OCI-LY3 (cell line): ENCODE measurements at regions not wholly inside any gene's neighbourhood (a gene's known extent, or its start where the extent isn't known, plus 50 kb on each side); places are given as distances from the start of the nearest gene placed in this dataset.

Experiments used
- CTCF ChIP-seq: fragments of 200-600, 300-600 bp; sonication (generic); IDR thresholded peaks from 2 replicates; pipeline ENCODE4 v1.5.1; 2014; ENCODE audit warnings: antibody characterized with exemption, low read length, low read depth
- EZH2phosphoT487 ChIP-seq: fragments of 200-600 bp; shearing (Covaris generic); IDR thresholded peaks from 2 replicates; pipeline ENCODE4 v1.6.1; 2018; ENCODE audit warnings: antibody characterized with exemption, mixed run types, low read depth

- no peak for TF ChIP-seq CTCF
- no peak for TF ChIP-seq EZH2phosphoT487
Observed at GRCh38 chr6:137357948-137358266, 136.3 kb downstream of the OLIG3 start.
